ENCODE measurements at regions not wholly inside any gene's neighbourhood (a gene's known extent, or its start where the extent isn't known, plus 50 kb on each side); places are given as distances from the start of the nearest gene placed in this dataset.

GRCh38 chr1:14115976-14116375 is 416.0 kb downstream of the PRDM2 start:
- TF ChIP-seq CTCF (IDR thresholded peaks at IDR 0.05) (no peak), POLR2A (IDR thresholded peaks at IDR 0.05; ENCODE audit: low read depth) (no peak), EP300 (IDR thresholded peaks at IDR 0.05) (no peak), POLR2AphosphoS5 (IDR thresholded peaks at IDR 0.05) (no peak)
